Caco-2 (cell line): ENCODE measurements at regions not wholly inside any gene's neighbourhood (a gene's known extent, or its start where the extent isn't known, plus 50 kb on each side); places are given as distances from the start of the nearest gene placed in this dataset.

ENCODE experiments used
- BruUV-seq: library from RNA; stranded (reverse); fragments of 400-500 nt; replicated peaks from 2 replicates; lab custom pipeline; 2021; lab: Mats Ljungman, UMichigan
- CTCF ChIA-PET: fragments of 300-600 bp; sonication (Branson Sonifier 250); formaldehyde crosslinking; loops from one replicate; lab custom pipeline; 2022; ENCODE audit warnings: antibody characterized with exemption; lab: Charles Lee
- POLR2A ChIA-PET: fragments of 300-600 bp; sonication (Branson Sonifier 250); formaldehyde crosslinking; loops from one replicate; lab custom pipeline; 2022; ENCODE audit warnings: antibody characterized with exemption; lab: Charles Lee
- DNase-seq, 2 experiments: peaks; one replicate each; pipeline versions ENCODE4 v3.0.0 to v3.0.0-alpha.2; 2020 to 2022
- H3K27me3 ChIP-seq: replicated peaks from 2 replicates; pipeline ENCODE4 v1.6.0; 2011; ENCODE audit warnings: low read length; ENCODE audit not compliant: control insufficient read depth, insufficient read depth
- H3K36me3 ChIP-seq: 2 replicates; pipeline ENCODE4 v1.5.1; 2011; ENCODE audit warnings: low read length; ENCODE audit not compliant: control insufficient read depth, insufficient read depth
- H3K4me1 ChIP-seq: fragments of 250-450 bp; sonication (Bioruptor Pico); 2 replicates; pipeline ENCODE4 v1.5.1; 2020; ENCODE audit warnings: mild to moderate bottlenecking
- H3K4me3 ChIP-seq: 2 replicates; pipeline ENCODE4 v1.5.1; 2011; ENCODE audit warnings: low read depth, mild to moderate bottlenecking, control low read depth, low read length
- H3K9me3 ChIP-seq: fragments of 250-450 bp; sonication (Bioruptor Pico); 2 replicates; pipeline ENCODE4 v1.5.1; 2020; ENCODE audit warnings: mild to moderate bottlenecking, moderate library complexity
- H3K27ac Mint-ChIP-seq: one replicate; pipeline ENCODE4 v1.8.0; 2022; ENCODE audit warnings: mixed read lengths; ENCODE audit not compliant: unreplicated experiment
- H3K27me3 Mint-ChIP-seq: one replicate; pipeline ENCODE4 v1.8.0; 2022; ENCODE audit warnings: mixed read lengths; ENCODE audit not compliant: insufficient read depth, unreplicated experiment
- H3K36me3 Mint-ChIP-seq: one replicate; pipeline ENCODE4 v1.8.0; 2022; ENCODE audit warnings: mild to moderate bottlenecking, mixed read lengths; ENCODE audit not compliant: insufficient read depth, unreplicated experiment
- H3K4me1 Mint-ChIP-seq: one replicate; pipeline ENCODE4 v1.8.0; 2022; ENCODE audit warnings: low read depth, mixed read lengths; ENCODE audit not compliant: unreplicated experiment
- H3K4me3 Mint-ChIP-seq: one replicate; pipeline ENCODE4 v1.8.0; 2022; ENCODE audit warnings: mild to moderate bottlenecking, moderate library complexity, mixed read lengths; ENCODE audit not compliant: unreplicated experiment
- H3K9me3 Mint-ChIP-seq: one replicate; pipeline ENCODE4 v1.8.0; 2022; ENCODE audit warnings: mixed read lengths; ENCODE audit not compliant: unreplicated experiment
- CTCF ChIP-seq, 2 experiments: fragments of 200-600 bp in 1 of 2; IDR thresholded peaks; 1 replicate in 1 of 2; 2 replicates in 1 of 2; pipeline versions ENCODE4 v1.5.1 to v1.8.0; 2011 to 2022; ENCODE audit warnings: antibody characterized with exemption in 1 of 2, control low read depth in 1 of 2, inconsistent platforms in 1 of 2, low read depth in 1 of 2, low read length in 1 of 2, mild to moderate bottlenecking in 1 of 2, moderate library complexity in 1 of 2; ENCODE audit not compliant: insufficient read depth in 1 of 2, severe bottlenecking in 1 of 2, unreplicated experiment in 1 of 2
- intact Hi-C: fragments of 100-400 bp; cut with micrococcal nuclease; formaldehyde crosslinking; loops from one replicate; pipeline ENCODE4 v1.10.0; 2022; ENCODE audit not compliant: unreplicated experiment

- Mint-ChIP-seq H3K4me1 (no peaks in the 10 kb centered on the region), H3K36me3 (no peaks in the 10 kb centered on the region), H3K9me3 (no peaks in the 10 kb centered on the region), H3K27ac (no peak overlapping the region), H3K27me3 (peaks cover 3% of the 10 kb centered on the region), H3K4me3 (no peak overlapping the region)
- intact Hi-C loops, result no loop called here
- CTCF ChIA-PET, result no interaction called here
- no peak for DNase-seq
- Histone ChIP-seq H3K4me1 (no peaks in the 10 kb centered on the region), H3K4me3 (no peak overlapping the region), H3K27me3 (no peaks in the 10 kb centered on the region), H3K36me3 (no peaks in the 10 kb centered on the region), H3K9me3 (no peaks in the 10 kb centered on the region)
- BruUV-seq, result no TSS peak
- POLR2A ChIA-PET, result no interaction called here
- no peak for TF ChIP-seq CTCF (IDR thresholded peaks at IDR 0.05; ENCODE audit: insufficient read depth in 1 of 2, low read depth in 1 of 2, low read length in 1 of 2, severe bottlenecking in 1 of 2, unreplicated experiment in 1 of 2)
Measured at GRCh38 chr17:73770115-73770848, 126.0 kb upstream of the SDK2 start.

- DNase-seq, result no peak
- intact Hi-C loops, result no loop called here
- no peaks in the 10 kb centered on the region for H3K36me3 Mint-ChIP-seq
Measured at GRCh38 chr17:73770849-73771229, 126.6 kb upstream of the SDK2 start.

GRCh38 chr17:73772107-73772705 lies 128.0 kb upstream of the SDK2 start:
- Histone ChIP-seq H3K27me3 (no peaks in the 10 kb centered on the region), H3K4me3 (no peak overlapping the region), H3K9me3 (no peaks in the 10 kb centered on the region), H3K4me1 (no peaks in the 10 kb centered on the region), H3K36me3 (no peaks in the 10 kb centered on the region)
- Mint-ChIP-seq H3K4me3 (no peak overlapping the region), H3K36me3 (no peaks in the 10 kb centered on the region), H3K27me3 (peaks cover 3% of the 10 kb centered on the region), H3K4me1 (no peaks in the 10 kb centered on the region), H3K27ac (no peak overlapping the region), H3K9me3 (no peaks in the 10 kb centered on the region)
- BruUV-seq, result no TSS peak
- CTCF ChIA-PET, result no interaction called here
- DNase-seq, result no peak
- intact Hi-C loops, result no loop called here
- POLR2A ChIA-PET, result no interaction called here
- no peak for TF ChIP-seq CTCF (IDR thresholded peaks at IDR 0.05; ENCODE audit: insufficient read depth in 1 of 2, low read depth in 1 of 2, low read length in 1 of 2, severe bottlenecking in 1 of 2, unreplicated experiment in 1 of 2)

More at GRCh38 chr17:73770849-73771229, 126.6 kb upstream of the SDK2 start:
- BruUV-seq, result no TSS peak
- H3K4me1 ChIP-seq, result no peaks in the 10 kb centered on the region
- no peaks in the 10 kb centered on the region for H3K27me3 ChIP-seq
- no peaks in the 10 kb centered on the region for H3K9me3 ChIP-seq
- Mint-ChIP-seq H3K27ac (no peak overlapping the region), H3K4me3 (no peak overlapping the region), H3K27me3 (peaks cover 3% of the 10 kb centered on the region), H3K9me3 (no peaks in the 10 kb centered on the region), H3K4me1 (no peaks in the 10 kb centered on the region)
- ChIA-PET CTCF (no interaction called here), POLR2A (no interaction called here)
- no peak for TF ChIP-seq CTCF (IDR thresholded peaks at IDR 0.05; ENCODE audit: insufficient read depth in 1 of 2, low read depth in 1 of 2, low read length in 1 of 2, severe bottlenecking in 1 of 2, unreplicated experiment in 1 of 2)
- no peaks in the 10 kb centered on the region for H3K36me3 ChIP-seq
- no peak overlapping the region for H3K4me3 ChIP-seq
